Osteocyte (in vitro differentiated cells): ENCODE measurements at regions not wholly inside any gene's neighbourhood (a gene's known extent, or its start where the extent isn't known, plus 50 kb on each side); places are given as distances from the start of the nearest gene placed in this dataset.

Experiments
- DNase-seq: peaks from one replicate; pipeline ENCODE4 v3.0.0; 2021; ENCODE audit warnings: mixed read lengths; ENCODE audit not compliant: unreplicated experiment; ENCODE audit errors: extremely low spot score
- H3K27ac Mint-ChIP-seq: one replicate; pipeline ENCODE4 v1.8.0; 2021; ENCODE audit warnings: mild to moderate bottlenecking, mixed read lengths; ENCODE audit not compliant: unreplicated experiment
- H3K27me3 Mint-ChIP-seq: one replicate; pipeline ENCODE4 v1.8.0; 2021; ENCODE audit warnings: mixed read lengths; ENCODE audit not compliant: unreplicated experiment
- H3K36me3 Mint-ChIP-seq: one replicate; pipeline ENCODE4 v1.8.0; 2021; ENCODE audit warnings: mixed read lengths; ENCODE audit not compliant: unreplicated experiment
- H3K4me1 Mint-ChIP-seq: one replicate; pipeline ENCODE4 v1.8.0; 2021; ENCODE audit warnings: mixed read lengths; ENCODE audit not compliant: unreplicated experiment
- H3K4me3 Mint-ChIP-seq: one replicate; pipeline ENCODE4 v1.8.0; 2021; ENCODE audit warnings: mild to moderate bottlenecking, moderate library complexity, mixed read lengths; ENCODE audit not compliant: unreplicated experiment
- H3K9me3 Mint-ChIP-seq: one replicate; pipeline ENCODE4 v1.8.0; 2021; ENCODE audit warnings: mixed read lengths; ENCODE audit not compliant: unreplicated experiment
- TF ChIP-seq, protein P1 (sequence below): fragments of 200-600 bp; sonication (generic); IDR thresholded peaks from 2 replicates; pipeline ENCODE4 v1.5.0; 2021; ENCODE audit warnings: antibody characterized with exemption, mild to moderate bottlenecking, moderate library complexity

DNA sequence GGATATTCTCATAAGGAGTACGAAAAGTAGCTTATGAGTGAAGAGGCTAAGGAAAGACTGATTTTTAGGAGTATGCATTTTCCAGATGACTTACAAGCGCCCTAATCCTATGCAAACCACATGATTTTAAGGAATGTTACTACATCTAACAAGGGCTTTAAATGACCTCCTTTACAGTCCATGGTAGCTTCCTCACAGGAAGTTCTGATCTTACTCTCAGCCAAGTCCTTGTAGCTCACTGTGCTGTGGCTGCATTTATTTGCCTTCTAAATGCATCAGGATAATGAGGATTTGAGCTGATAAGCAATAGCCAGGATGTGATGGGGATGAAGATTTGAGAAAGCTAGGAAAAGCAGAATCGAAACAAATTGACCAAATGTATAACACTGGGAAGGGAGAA is 896.0 kb downstream of the MCTP2 start:
- H3K27me3 Mint-ChIP-seq = no peaks in the 10 kb centered on the region
- DNase-seq = no peak
- TF ChIP-seq, protein P1, sequence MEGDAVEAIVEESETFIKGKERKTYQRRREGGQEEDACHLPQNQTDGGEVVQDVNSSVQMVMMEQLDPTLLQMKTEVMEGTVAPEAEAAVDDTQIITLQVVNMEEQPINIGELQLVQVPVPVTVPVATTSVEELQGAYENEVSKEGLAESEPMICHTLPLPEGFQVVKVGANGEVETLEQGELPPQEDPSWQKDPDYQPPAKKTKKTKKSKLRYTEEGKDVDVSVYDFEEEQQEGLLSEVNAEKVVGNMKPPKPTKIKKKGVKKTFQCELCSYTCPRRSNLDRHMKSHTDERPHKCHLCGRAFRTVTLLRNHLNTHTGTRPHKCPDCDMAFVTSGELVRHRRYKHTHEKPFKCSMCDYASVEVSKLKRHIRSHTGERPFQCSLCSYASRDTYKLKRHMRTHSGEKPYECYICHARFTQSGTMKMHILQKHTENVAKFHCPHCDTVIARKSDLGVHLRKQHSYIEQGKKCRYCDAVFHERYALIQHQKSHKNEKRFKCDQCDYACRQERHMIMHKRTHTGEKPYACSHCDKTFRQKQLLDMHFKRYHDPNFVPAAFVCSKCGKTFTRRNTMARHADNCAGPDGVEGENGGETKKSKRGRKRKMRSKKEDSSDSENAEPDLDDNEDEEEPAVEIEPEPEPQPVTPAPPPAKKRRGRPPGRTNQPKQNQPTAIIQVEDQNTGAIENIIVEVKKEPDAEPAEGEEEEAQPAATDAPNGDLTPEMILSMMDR = no peak
- no peaks in the 10 kb centered on the region for H3K36me3 Mint-ChIP-seq
- H3K4me1 Mint-ChIP-seq = peaks cover 7% of the 10 kb centered on the region
- H3K9me3 Mint-ChIP-seq = no peaks in the 10 kb centered on the region
- no peak overlapping the region for H3K4me3 Mint-ChIP-seq
- no peak overlapping the region for H3K27ac Mint-ChIP-seq

DNA sequence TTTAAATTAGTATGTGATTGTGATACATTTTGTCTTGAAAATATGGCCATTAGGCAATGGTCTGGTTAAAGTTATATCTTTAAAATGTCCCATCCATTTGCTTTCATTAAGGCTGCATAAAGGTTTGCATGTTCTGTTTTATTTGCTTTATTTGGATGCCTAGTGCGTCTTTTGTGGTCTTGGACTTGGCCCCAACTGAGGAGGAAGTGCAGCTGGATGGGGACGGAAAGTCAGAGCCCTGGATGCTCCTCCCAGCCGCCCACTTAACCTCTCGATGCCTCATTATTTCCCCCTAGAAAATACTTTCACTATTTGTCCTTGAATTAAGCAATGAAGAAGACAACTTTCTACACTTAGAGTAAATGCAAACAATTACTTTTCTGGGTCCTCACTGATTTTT is 898.2 kb downstream of the MCTP2 start:
- Mint-ChIP-seq H3K27ac (no peak overlapping the region), H3K4me3 (no peak overlapping the region), H3K4me1 (peaks cover 14% of the 10 kb centered on the region), H3K27me3 (no peaks in the 10 kb centered on the region), H3K9me3 (no peaks in the 10 kb centered on the region), H3K36me3 (no peaks in the 10 kb centered on the region)
- no peak for DNase-seq
- TF ChIP-seq, protein P1 = no peak

DNA sequence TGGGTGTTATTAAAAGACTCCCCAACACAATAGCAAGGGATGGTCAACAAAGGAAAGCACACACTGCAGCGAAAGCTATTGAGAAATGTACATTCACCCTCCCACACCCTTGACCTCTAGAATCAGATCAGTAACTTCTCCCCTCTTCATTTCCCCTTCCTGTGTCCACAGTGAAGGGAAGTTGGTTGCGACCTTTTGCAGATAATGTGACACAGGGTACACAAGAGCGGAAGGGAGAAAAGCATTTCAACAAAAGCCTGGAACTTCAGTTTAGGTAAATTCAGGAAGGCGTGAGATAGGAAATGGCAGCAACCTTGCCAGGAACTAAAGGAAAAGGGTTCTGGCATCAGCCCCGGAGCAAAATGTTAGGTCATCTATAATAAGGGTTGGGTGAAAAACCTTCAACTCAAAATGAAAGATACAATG is 899.8 kb downstream of the MCTP2 start:
- DNase-seq = no peak
- TF ChIP-seq, protein P1 = no peak
- H3K27me3 Mint-ChIP-seq = no peaks in the 10 kb centered on the region
- H3K27ac Mint-ChIP-seq = no peak overlapping the region
- H3K9me3 Mint-ChIP-seq = no peaks in the 10 kb centered on the region
- no peak overlapping the region for H3K4me3 Mint-ChIP-seq
- no peaks in the 10 kb centered on the region for H3K36me3 Mint-ChIP-seq
- H3K4me1 Mint-ChIP-seq = peaks cover 14% of the 10 kb centered on the region

DNA sequence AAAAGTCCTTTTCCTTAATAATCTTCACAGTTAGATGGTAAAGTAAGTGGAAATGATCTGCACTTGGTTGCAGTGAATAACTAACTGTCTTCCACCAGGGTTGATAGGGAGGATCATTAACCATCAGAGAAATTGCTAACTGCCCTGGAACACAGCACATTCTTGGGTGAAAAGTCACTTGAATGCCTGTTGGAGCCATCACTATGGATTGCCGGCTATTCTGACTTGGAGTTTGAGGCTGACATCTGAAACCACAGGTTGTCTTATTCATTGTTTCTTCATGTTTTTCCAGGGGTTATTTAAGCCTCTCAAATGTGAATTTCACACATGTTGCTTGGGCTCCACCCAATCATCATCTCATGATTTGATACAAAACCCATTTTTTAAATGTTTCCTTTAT is 901.4 kb downstream of the MCTP2 start:
- H3K27ac Mint-ChIP-seq = no peak overlapping the region
- H3K27me3 Mint-ChIP-seq = no peaks in the 10 kb centered on the region
- H3K4me1 Mint-ChIP-seq = peaks cover 18% of the 10 kb centered on the region
- TF ChIP-seq, protein P1 = no peak
- DNase-seq = no peak
- H3K4me3 Mint-ChIP-seq = no peak overlapping the region
- no peaks in the 10 kb centered on the region for H3K9me3 Mint-ChIP-seq
- no peaks in the 10 kb centered on the region for H3K36me3 Mint-ChIP-seq

DNA sequence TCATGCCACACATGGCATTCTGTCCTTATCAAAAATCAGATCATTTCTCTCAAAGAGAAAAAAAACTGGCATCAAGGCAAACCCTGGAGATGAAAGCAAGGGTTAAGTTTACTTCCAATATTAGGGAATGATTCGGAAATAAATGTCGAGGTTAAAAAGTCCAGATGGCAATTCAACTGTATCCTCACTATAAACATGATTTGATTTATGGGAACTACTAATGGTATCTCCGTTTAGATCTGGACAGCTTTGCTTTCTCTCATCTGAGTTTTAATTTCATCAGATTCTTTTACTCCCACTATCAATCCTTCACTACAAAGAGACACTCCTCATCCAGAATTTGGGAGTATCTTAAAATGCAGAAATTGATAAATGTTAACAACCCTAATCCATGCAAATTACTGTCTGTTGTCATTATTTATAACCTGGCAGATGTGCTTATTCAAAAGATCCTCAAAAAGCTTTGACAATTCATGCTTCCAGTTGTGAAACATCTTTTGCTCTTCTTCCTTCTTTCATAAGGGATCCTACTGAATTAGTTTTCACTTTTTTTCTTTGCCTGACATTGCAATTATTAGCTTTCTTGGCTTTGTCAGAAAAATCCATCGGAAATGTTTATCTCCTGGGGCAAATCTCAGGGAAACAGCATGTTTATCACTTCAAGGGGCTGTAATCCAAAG is 903.2 kb downstream of the MCTP2 start:
- no peak for DNase-seq
- peaks cover 18% of the 10 kb centered on the region for H3K4me1 Mint-ChIP-seq
- no peaks in the 10 kb centered on the region for H3K9me3 Mint-ChIP-seq
- H3K4me3 Mint-ChIP-seq = no peak overlapping the region
- TF ChIP-seq, protein P1 = no peak
- H3K27me3 Mint-ChIP-seq = no peaks in the 10 kb centered on the region
- no peak overlapping the region for H3K27ac Mint-ChIP-seq
- no peaks in the 10 kb centered on the region for H3K36me3 Mint-ChIP-seq
